Hepatocyte (in vitro differentiated cells): ENCODE measurements at regions not wholly inside any gene's neighbourhood (a gene's known extent, or its start where the extent isn't known, plus 50 kb on each side); places are given as distances from the start of the nearest gene placed in this dataset.

ENCODE experiments used
- DNase-seq: peaks from one replicate; pipeline ENCODE4 v3.0.0-alpha.2; 2016; ENCODE audit warnings: low spot score
- H2AFZ ChIP-seq: fragments of 200-600 bp; sonication (generic); 2 replicates; pipeline ENCODE4 v1.6.0; 2016; ENCODE audit warnings: antibody characterized with exemption, mild to moderate bottlenecking
- H3K27ac ChIP-seq: fragments of 200-600 bp; sonication (generic); 2 replicates; pipeline ENCODE4 v1.5.1; 2016; ENCODE audit warnings: mild to moderate bottlenecking
- H3K27me3 ChIP-seq: fragments of 200-600 bp; sonication (generic); 2 replicates; pipeline ENCODE4 v1.6.1; 2016
- H3K36me3 ChIP-seq: fragments of 200-600 bp; sonication (generic); replicated peaks from 2 replicates; pipeline ENCODE4 v1.5.1; 2016; ENCODE audit warnings: low read depth; ENCODE audit not compliant: insufficient read depth
- H3K4me1 ChIP-seq: fragments of 200-600 bp; sonication (generic); 2 replicates; pipeline ENCODE4 v1.5.1; 2016; ENCODE audit warnings: mild to moderate bottlenecking, moderate library complexity; ENCODE audit not compliant: insufficient read depth
- H3K4me2 ChIP-seq: fragments of 200-600 bp; sonication (generic); 2 replicates; pipeline ENCODE4 v1.6.0; 2016
- H3K4me3 ChIP-seq: fragments of 200-600 bp; sonication (generic); 2 replicates; pipeline ENCODE4 v1.5.1; 2016; ENCODE audit warnings: mild to moderate bottlenecking
- H3K79me2 ChIP-seq: fragments of 200-600 bp; sonication (generic); 2 replicates; pipeline ENCODE4 v1.6.0; 2017; ENCODE audit warnings: mild to moderate bottlenecking
- H3K9me2 ChIP-seq: fragments of 200-600 bp; sonication (generic); replicated peaks from 2 replicates; pipeline ENCODE4 v1.6.0; 2017; ENCODE audit warnings: mild to moderate bottlenecking; ENCODE audit not compliant: insufficient read depth
- H3K9me3 ChIP-seq: fragments of 200-600 bp; sonication (generic); 2 replicates; pipeline ENCODE4 v1.5.1; 2016; ENCODE audit warnings: low read depth, mild to moderate bottlenecking
- H4K20me1 ChIP-seq: fragments of 200-600 bp; sonication (generic); 2 replicates; pipeline ENCODE4 v1.6.0; 2016; ENCODE audit warnings: mild to moderate bottlenecking; ENCODE audit not compliant: insufficient read depth, poor library complexity, severe bottlenecking
- EZH2 ChIP-seq: fragments of 200-600 bp; sonication (generic); IDR thresholded peaks from 2 replicates; pipeline ENCODE4 v1.6.1; 2016; ENCODE audit warnings: antibody characterized with exemption, mild to moderate bottlenecking, borderline replicate concordance
- EZH2phosphoT487 ChIP-seq: fragments of 200-600 bp; sonication (generic); IDR thresholded peaks from one replicate; pipeline ENCODE4 v1.6.1; 2018; ENCODE audit warnings: antibody characterized with exemption, mild to moderate bottlenecking, low read depth, moderate library complexity; ENCODE audit not compliant: unreplicated experiment, severe bottlenecking
- WGBS: methylation state at CpG from one replicate; pipeline ENCODE4 v1.1.6; 2016; ENCODE audit warnings: low lambda C conversion rate; ENCODE audit errors: missing lambda C conversion rate; 5-methylcytosine and 5-hydroxymethylcytosine counted together
- TF ChIP-seq, protein P1 (sequence below): fragments of 200-600 bp; sonication (generic); IDR thresholded peaks from 2 replicates; pipeline ENCODE4 v1.5.1; 2016; ENCODE audit warnings: antibody characterized with exemption, mild to moderate bottlenecking; ENCODE audit not compliant: poor library complexity

DNA sequence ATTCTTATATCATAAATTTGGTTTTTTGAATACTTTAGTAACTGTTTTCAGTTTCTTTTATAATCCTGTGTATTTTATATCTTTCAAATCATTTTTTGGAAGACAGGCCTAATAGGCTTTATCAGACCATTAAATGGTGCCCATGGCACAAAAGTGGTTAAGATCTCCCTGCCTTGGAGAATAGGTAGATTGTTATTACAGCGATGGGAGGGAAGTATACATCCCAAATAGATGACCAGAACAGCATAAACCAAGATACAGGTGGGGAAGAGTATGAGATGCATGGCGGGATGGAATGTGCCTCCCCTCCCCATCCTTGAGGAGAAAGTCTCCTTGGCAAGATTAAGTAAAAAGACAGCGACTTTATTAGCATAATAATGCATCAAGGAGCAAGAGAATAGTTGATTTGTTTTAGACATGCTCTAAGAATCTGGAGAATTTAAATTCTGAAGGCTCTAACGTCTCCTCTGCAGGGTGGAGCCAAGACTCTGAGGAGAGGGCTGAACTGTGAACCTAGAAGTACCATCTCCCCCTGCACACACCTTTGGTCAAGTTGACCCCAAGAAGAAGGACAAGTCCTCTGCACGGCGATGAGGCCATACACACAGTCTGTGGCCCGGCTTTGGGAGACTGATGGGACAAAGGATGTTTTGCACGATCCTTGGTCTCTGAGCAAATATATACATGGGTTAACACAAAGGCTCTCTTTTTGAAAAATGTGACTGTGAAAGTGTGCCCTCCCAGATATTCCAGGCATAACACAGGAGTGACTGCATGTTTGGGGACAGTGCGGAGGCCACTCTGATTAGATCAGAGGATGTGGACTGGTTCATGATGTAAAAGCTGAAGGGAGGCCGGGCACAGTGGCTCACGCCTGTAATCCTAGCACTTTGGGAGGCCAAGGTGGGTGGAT lies 61.1 kb upstream of the SLC35C1 start:
- no peak for DNase-seq
- WGBS: 81% methylated on average over 11 of the region's 11 CpGs
- no peaks in the 10 kb centered on the region for H3K36me3 ChIP-seq
- no peaks in the 10 kb centered on the region for H3K79me2 ChIP-seq
- H3K9me3 ChIP-seq: no peaks in the 10 kb centered on the region
- TF ChIP-seq EZH2: no peak
- TF ChIP-seq, protein P1, sequence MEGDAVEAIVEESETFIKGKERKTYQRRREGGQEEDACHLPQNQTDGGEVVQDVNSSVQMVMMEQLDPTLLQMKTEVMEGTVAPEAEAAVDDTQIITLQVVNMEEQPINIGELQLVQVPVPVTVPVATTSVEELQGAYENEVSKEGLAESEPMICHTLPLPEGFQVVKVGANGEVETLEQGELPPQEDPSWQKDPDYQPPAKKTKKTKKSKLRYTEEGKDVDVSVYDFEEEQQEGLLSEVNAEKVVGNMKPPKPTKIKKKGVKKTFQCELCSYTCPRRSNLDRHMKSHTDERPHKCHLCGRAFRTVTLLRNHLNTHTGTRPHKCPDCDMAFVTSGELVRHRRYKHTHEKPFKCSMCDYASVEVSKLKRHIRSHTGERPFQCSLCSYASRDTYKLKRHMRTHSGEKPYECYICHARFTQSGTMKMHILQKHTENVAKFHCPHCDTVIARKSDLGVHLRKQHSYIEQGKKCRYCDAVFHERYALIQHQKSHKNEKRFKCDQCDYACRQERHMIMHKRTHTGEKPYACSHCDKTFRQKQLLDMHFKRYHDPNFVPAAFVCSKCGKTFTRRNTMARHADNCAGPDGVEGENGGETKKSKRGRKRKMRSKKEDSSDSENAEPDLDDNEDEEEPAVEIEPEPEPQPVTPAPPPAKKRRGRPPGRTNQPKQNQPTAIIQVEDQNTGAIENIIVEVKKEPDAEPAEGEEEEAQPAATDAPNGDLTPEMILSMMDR: no peak
- TF ChIP-seq EZH2phosphoT487: no peak
- no peak overlapping the region for H2AFZ ChIP-seq
- H3K9me2 ChIP-seq: no peaks in the 10 kb centered on the region
- no peak overlapping the region for H3K4me3 ChIP-seq
- H3K4me1 ChIP-seq: no peaks in the 10 kb centered on the region
- no peaks in the 10 kb centered on the region for H3K27me3 ChIP-seq
- H3K27ac ChIP-seq: no peak overlapping the region
- H3K4me2 ChIP-seq: no peak overlapping the region
- H4K20me1 ChIP-seq: no peaks in the 10 kb centered on the region

DNA sequence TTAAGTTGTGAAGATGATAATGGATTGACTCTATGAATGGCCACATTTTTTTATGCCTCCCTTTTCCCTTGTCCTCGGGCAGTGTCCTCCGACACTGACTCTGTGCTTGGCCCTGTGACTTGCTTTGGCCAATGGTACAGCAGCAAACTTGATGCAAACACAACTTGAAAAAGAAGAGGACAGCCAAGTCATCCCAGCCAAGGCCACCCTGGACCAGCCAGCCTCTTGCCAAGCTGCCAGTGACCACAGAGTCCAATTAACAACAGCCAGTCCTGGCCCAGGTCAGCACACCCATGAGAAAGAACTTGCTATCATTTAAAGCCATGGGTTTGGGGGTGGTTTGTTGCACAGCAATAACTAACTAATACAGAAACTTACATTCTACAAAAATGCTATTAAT lies 63.4 kb upstream of the SLC35C1 start:
- H3K27me3 ChIP-seq: no peaks in the 10 kb centered on the region
- no peak overlapping the region for H3K27ac ChIP-seq
- H3K36me3 ChIP-seq: no peaks in the 10 kb centered on the region
- no peaks in the 10 kb centered on the region for H3K79me2 ChIP-seq
- no peaks in the 10 kb centered on the region for H3K9me2 ChIP-seq
- 69% methylated on average over 2 of the region's 2 CpGs for WGBS
- no peak overlapping the region for H2AFZ ChIP-seq
- no peaks in the 10 kb centered on the region for H4K20me1 ChIP-seq
- no peaks in the 10 kb centered on the region for H3K4me1 ChIP-seq
- no peak for DNase-seq
- no peak overlapping the region for H3K4me3 ChIP-seq
- H3K9me3 ChIP-seq: no peaks in the 10 kb centered on the region
- TF ChIP-seq EZH2: no peak
- TF ChIP-seq EZH2phosphoT487: no peak
- TF ChIP-seq, protein P1: no peak
- no peak overlapping the region for H3K4me2 ChIP-seq

GRCh38 chr11:45741032-45741431 lies 63.9 kb upstream of the SLC35C1 start:
- no peak for DNase-seq
- Histone ChIP-seq H2AFZ (no peak overlapping the region), H3K4me2 (no peak overlapping the region), H3K9me2 (no peaks in the 10 kb centered on the region), H3K79me2 (no peaks in the 10 kb centered on the region), H4K20me1 (no peaks in the 10 kb centered on the region), H3K4me1 (no peaks in the 10 kb centered on the region), H3K27me3 (no peaks in the 10 kb centered on the region), H3K9me3 (no peaks in the 10 kb centered on the region), H3K27ac (no peak overlapping the region), H3K36me3 (no peaks in the 10 kb centered on the region), H3K4me3 (no peak overlapping the region)
- 70% methylated on average over 2 of the region's 2 CpGs for WGBS
- no peak for TF ChIP-seq EZH2
- TF ChIP-seq EZH2phosphoT487: no peak
- TF ChIP-seq, protein P1: no peak
